ENCODE measurements at regions not wholly inside any gene's neighbourhood (a gene's known extent, or its start where the extent isn't known, plus 50 kb on each side); places are given as distances from the start of the nearest gene placed in this dataset.

DNA sequence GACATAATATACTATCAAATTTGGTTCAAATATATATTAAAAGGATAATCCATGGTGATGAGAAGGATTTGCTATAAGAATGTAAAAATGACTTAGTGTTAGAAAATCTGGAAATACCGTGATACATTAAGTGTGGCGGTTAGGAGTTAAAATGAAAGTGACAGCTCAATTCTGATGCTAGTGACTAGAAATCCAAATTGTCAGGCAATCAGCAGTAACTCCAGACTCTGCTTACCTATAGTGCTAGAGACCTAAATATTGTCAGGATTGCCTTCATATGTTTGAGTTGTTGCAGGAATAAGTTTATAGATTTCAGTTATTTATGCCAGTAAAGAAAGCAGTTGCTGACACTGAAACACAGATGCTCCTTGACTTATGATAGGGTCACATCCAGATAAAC lies 737.4 kb downstream of the MRPL39 start:
- no peak for TF ChIP-seq CEBPB (IDR thresholded peaks at IDR 0.05)
- no peak for TF ChIP-seq FOXM1 (IDR thresholded peaks at IDR 0.05; ENCODE audit: borderline replicate concordance, low read depth)
- TF ChIP-seq RAD21 (IDR thresholded peaks at IDR 0.05; ENCODE audit: low read depth): no peak
- TF ChIP-seq NFIC (IDR thresholded peaks at IDR 0.05): no peak
- TF ChIP-seq, protein P1, sequence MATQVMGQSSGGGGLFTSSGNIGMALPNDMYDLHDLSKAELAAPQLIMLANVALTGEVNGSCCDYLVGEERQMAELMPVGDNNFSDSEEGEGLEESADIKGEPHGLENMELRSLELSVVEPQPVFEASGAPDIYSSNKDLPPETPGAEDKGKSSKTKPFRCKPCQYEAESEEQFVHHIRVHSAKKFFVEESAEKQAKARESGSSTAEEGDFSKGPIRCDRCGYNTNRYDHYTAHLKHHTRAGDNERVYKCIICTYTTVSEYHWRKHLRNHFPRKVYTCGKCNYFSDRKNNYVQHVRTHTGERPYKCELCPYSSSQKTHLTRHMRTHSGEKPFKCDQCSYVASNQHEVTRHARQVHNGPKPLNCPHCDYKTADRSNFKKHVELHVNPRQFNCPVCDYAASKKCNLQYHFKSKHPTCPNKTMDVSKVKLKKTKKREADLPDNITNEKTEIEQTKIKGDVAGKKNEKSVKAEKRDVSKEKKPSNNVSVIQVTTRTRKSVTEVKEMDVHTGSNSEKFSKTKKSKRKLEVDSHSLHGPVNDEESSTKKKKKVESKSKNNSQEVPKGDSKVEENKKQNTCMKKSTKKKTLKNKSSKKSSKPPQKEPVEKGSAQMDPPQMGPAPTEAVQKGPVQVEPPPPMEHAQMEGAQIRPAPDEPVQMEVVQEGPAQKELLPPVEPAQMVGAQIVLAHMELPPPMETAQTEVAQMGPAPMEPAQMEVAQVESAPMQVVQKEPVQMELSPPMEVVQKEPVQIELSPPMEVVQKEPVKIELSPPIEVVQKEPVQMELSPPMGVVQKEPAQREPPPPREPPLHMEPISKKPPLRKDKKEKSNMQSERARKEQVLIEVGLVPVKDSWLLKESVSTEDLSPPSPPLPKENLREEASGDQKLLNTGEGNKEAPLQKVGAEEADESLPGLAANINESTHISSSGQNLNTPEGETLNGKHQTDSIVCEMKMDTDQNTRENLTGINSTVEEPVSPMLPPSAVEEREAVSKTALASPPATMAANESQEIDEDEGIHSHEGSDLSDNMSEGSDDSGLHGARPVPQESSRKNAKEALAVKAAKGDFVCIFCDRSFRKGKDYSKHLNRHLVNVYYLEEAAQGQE (IDR thresholded peaks at IDR 0.05; ENCODE audit: low read depth): no peak
- TF ChIP-seq YY1 (IDR thresholded peaks at IDR 0.05; ENCODE audit: low read depth): no peak
- no peak for TF ChIP-seq EP300 (IDR thresholded peaks at IDR 0.05; ENCODE audit: borderline replicate concordance)
- TF ChIP-seq TAF1 (IDR thresholded peaks at IDR 0.05; ENCODE audit: low read depth): no peak
- no peak for TF ChIP-seq CREB1 (IDR thresholded peaks at IDR 0.05; ENCODE audit: low read depth)
